ENCODE measurements at regions not wholly inside any gene's neighbourhood (a gene's known extent, or its start where the extent isn't known, plus 50 kb on each side); places are given as distances from the start of the nearest gene placed in this dataset.

GRCh38 chr5:9692576-9692975 lies 62.4 kb upstream of the TAS2R1 start:
- no peak for DNase-seq (ENCODE audit: low read depth in 2 of 2)

DNA sequence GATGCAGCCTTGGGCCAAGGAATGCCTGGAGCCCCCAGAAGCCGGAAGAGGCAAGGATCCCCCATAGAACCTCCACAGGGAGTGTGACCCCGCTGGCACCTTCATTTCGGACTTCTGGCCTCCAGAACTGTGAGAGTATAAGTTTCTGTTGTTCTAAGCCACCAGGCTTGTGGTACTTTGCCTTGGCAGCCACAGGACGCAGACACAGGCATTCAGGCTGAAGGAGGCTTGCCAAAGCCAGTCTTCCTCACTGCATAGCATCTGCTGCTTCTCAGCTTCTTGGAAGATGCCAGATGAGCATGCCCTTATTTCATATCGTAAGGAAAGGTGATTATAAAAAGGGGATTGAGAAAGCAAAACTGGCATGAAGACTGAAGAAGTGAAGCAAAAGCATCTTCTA lies 61.1 kb upstream of the TAS2R1 start:
- no peak for DNase-seq (ENCODE audit: low read depth in 2 of 2)

DNA sequence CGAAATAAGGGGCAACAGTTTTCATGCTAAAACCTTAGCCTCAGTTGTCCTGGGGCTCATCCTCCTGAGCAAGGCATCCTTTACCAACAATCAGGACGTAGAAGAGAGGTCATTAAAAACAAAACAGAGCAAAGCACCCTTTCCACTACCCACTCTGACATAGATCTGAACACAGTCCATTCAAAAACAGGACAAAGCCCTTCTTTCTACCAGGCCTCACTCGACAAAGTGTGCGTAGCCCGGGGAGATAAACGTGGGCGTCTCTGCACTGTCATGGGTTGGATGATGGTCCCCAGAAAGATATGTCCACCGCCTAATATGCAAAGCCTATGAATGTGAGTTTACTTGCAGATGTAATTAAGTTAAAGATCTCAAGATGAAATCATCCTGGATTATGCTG lies 60.6 kb upstream of the TAS2R1 start:
- no peak for DNase-seq (ENCODE audit: low read depth in 2 of 2)

- no peak for DNase-seq (ENCODE audit: low read depth in 2 of 2)
Observed at GRCh38 chr5:9686216-9686615, 56.1 kb upstream of the TAS2R1 start.

DNA sequence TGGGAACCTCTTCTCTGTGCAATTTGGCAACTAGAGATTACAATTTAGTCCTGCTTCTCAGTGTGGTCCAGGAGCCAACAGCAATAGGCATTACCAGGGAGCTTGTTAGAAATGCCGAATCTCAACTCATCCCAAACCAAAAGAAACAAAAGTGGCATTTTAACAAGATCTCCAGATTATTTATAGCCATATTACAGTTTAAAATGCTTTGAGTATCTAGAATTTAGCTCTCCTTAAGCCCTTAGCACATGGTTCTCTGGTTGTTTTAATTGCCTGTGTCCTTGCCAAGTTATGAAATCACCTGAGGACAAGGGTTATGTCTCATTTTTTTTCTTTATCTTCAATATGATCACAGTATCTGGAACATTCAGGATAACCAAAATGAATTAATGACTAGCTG lies 51.6 kb upstream of the TAS2R1 start:
- DNase-seq (ENCODE audit: low read depth in 2 of 2): no peak
